ENCODE measurements at regions not wholly inside any gene's neighbourhood (a gene's known extent, or its start where the extent isn't known, plus 50 kb on each side); places are given as distances from the start of the nearest gene placed in this dataset.

GRCh38 chr1:68906431-68906830 is 409.5 kb upstream of the DEPDC1 start:
- ChIA-PET POLR2A (no interaction called here), CTCF (no interaction called here)
- TF ChIP-seq ZNF302 (CRISPR knock-in tag; IDR thresholded peaks at IDR 0.05) = no peak
- TF ChIP-seq ELK1 (IDR thresholded peaks at IDR 0.05; ENCODE audit: low read depth, low read length) = no peak
- no peak for TF ChIP-seq GATA3 (IDR thresholded peaks at IDR 0.05; ENCODE audit: borderline replicate concordance)
- TF ChIP-seq, protein P1, sequence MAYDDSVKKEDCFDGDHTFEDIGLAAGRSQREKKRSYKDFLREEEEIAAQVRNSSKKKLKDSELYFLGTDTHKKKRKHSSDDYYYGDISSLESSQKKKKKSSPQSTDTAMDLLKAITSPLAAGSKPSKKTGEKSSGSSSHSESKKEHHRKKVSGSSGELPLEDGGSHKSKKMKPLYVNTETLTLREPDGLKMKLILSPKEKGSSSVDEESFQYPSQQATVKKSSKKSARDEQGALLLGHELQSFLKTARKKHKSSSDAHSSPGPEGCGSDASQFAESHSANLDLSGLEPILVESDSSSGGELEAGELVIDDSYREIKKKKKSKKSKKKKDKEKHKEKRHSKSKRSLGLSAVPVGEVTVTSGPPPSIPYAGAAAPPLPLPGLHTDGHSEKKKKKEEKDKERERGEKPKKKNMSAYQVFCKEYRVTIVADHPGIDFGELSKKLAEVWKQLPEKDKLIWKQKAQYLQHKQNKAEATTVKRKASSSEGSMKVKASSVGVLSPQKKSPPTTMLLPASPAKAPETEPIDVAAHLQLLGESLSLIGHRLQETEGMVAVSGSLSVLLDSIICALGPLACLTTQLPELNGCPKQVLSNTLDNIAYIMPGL (CRISPR knock-in tag; IDR thresholded peaks at IDR 0.05; ENCODE audit: borderline replicate concordance) = no peak
- no peak for TF ChIP-seq HEYL (CRISPR knock-in tag; IDR thresholded peaks at IDR 0.05)
- FAIRE-seq (no peak), DNase-seq (ENCODE audit: low read depth in 1 of 2, low spot score in 1 of 2) (no peak), ATAC-seq (no peak)
- H3K4me2 ChIP-seq = no peak overlapping the region
- H3K4me3 ChIP-seq = no peak overlapping the region
- WGBS (ENCODE audit: missing lambda C conversion rate) = 5% methylated on average over 3 of the region's 3 CpGs
- H3K27ac ChIP-seq = no peak overlapping the region
- no peaks in the 10 kb centered on the region for H3K9me3 ChIP-seq
- no peaks in the 10 kb centered on the region for H3K4me1 ChIP-seq

- 20% methylated on average over 5 of the region's 5 CpGs for WGBS (ENCODE audit: missing lambda C conversion rate)
- Histone ChIP-seq H3K4me1 (no peaks in the 10 kb centered on the region), H3K27ac (no peak overlapping the region), H3K4me2 (no peak overlapping the region), H3K4me3 (no peak overlapping the region), H3K9me3 (no peaks in the 10 kb centered on the region)
- DNase-seq (ENCODE audit: low read depth in 1 of 2, low spot score in 1 of 2) (no peak), FAIRE-seq (no peak), ATAC-seq (no peak)
- TF ChIP-seq JUNB (IDR thresholded peaks at IDR 0.05) = no peak
- no peak for TF ChIP-seq POLR2A (IDR thresholded peaks at IDR 0.05; ENCODE audit: low read length)
- no peak for TF ChIP-seq CHD4 (IDR thresholded peaks at IDR 0.05; ENCODE audit: borderline replicate concordance)
- TF ChIP-seq MAX (IDR thresholded peaks at IDR 0.05) = no peak
- TF ChIP-seq ZC3H11A (IDR thresholded peaks at IDR 0.05) = no peak
- no peak for TF ChIP-seq CEBPB (IDR thresholded peaks at IDR 0.05)
- TF ChIP-seq, protein P2, sequence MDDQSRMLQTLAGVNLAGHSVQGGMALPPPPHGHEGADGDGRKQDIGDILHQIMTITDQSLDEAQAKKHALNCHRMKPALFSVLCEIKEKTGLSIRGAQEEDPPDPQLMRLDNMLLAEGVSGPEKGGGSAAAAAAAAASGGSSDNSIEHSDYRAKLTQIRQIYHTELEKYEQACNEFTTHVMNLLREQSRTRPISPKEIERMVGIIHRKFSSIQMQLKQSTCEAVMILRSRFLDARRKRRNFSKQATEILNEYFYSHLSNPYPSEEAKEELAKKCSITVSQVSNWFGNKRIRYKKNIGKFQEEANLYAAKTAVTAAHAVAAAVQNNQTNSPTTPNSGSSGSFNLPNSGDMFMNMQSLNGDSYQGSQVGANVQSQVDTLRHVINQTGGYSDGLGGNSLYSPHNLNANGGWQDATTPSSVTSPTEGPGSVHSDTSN (IDR thresholded peaks at IDR 0.05) = no peak
- no peak for TF ChIP-seq JUN (IDR thresholded peaks at IDR 0.05)
- TF ChIP-seq BHLHE40 (IDR thresholded peaks at IDR 0.05; ENCODE audit: low read depth, low read length) = no peak
- no peak for TF ChIP-seq MAFK (IDR thresholded peaks at IDR 0.05; ENCODE audit: partially characterized antibody)
- TF ChIP-seq HOXA7 (CRISPR knock-in tag; IDR thresholded peaks at IDR 0.05) = no peak
- no peak for TF ChIP-seq CBX8 (IDR thresholded peaks at IDR 0.05)
- no peak for TF ChIP-seq MYC (IDR thresholded peaks at IDR 0.05; ENCODE audit: borderline replicate concordance, low read length)
- TF ChIP-seq NFE2L2 (conservative IDR thresholded peaks at IDR 0.05; ENCODE audit: low read length) = no peak
- CTCF ChIA-PET = no interaction called here
- POLR2A ChIA-PET = no interaction called here
These were observed 410.6 kb upstream of the DEPDC1 start for GRCh38 chr1:68907491-68907890.

DNA sequence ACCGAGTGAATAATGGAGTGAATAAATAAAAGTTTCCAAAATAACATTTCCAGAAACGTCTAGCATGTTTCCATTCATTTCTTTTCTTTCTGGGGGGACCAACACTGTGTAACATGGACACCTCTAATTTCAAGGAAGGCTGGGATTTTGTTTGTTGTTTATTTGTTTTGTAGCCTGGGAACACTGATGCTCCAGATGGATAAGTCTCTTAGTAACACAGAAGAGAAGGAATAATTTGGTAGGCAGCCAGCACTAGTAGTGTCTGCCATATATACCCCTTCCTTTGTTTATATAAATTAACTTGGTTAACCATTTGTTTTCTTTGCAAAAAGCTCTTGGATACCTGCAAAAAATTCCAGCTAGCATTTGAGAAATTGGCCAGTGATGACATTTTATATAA is 411.4 kb upstream of the DEPDC1 start:
- FAIRE-seq (no peak), DNase-seq (ENCODE audit: low read depth in 1 of 2, low spot score in 1 of 2) (no peak), ATAC-seq (no peak)
- no peak overlapping the region for H3K4me2 ChIP-seq
- CTCF ChIA-PET = no interaction called here
- H3K4me3 ChIP-seq = no peak overlapping the region
- H3K9me3 ChIP-seq = no peaks in the 10 kb centered on the region
- H3K4me1 ChIP-seq = no peaks in the 10 kb centered on the region
- no peak overlapping the region for H3K27ac ChIP-seq
- POLR2A ChIA-PET = no interaction called here
- TF ChIP-seq, protein P2 (IDR thresholded peaks at IDR 0.05) = no peak
- no peak for TF ChIP-seq KDM5A (IDR thresholded peaks at IDR 0.05)
- no peak for TF ChIP-seq MYC (IDR thresholded peaks at IDR 0.05; ENCODE audit: borderline replicate concordance, low read length)
- no peak for TF ChIP-seq HEYL (CRISPR knock-in tag; IDR thresholded peaks at IDR 0.05)
- TF ChIP-seq KDM1A (IDR thresholded peaks at IDR 0.05; ENCODE audit: low read depth) = no peak
- no peak for TF ChIP-seq EHF (CRISPR knock-in tag; IDR thresholded peaks at IDR 0.05)
- TF ChIP-seq POLR2A (IDR thresholded peaks at IDR 0.05; ENCODE audit: low read length) = no peak
- no peak for TF ChIP-seq PHF8 (IDR thresholded peaks at IDR 0.05; ENCODE audit: borderline replicate concordance, low read depth)
- TF ChIP-seq RAD21 (conservative IDR thresholded peaks at IDR 0.05 in 1 of 2, IDR thresholded peaks at IDR 0.05 in 1 of 2) = no peak
- no peak for TF ChIP-seq SREBF2 (IDR thresholded peaks at IDR 0.05)
- no peak for TF ChIP-seq HDAC2 (IDR thresholded peaks at IDR 0.05)
- no peak for TF ChIP-seq MAZ (IDR thresholded peaks at IDR 0.05; ENCODE audit: borderline replicate concordance, low read depth, low read length)
- no peak for TF ChIP-seq FOXS1 (CRISPR knock-in tag; IDR thresholded peaks at IDR 0.05)
- TF ChIP-seq CEBPB (IDR thresholded peaks at IDR 0.05) = no peak
- 3% methylated on average over 2 of the region's 2 CpGs for WGBS (ENCODE audit: missing lambda C conversion rate)

Measured in A549 (cell line).